ENCODE measurements at regions not wholly inside any gene's neighbourhood (a gene's known extent, or its start where the extent isn't known, plus 50 kb on each side); places are given as distances from the start of the nearest gene placed in this dataset.
A peak's percentile ranks its signal among the peaks of the same experiment; 100 is the strongest.

DNA sequence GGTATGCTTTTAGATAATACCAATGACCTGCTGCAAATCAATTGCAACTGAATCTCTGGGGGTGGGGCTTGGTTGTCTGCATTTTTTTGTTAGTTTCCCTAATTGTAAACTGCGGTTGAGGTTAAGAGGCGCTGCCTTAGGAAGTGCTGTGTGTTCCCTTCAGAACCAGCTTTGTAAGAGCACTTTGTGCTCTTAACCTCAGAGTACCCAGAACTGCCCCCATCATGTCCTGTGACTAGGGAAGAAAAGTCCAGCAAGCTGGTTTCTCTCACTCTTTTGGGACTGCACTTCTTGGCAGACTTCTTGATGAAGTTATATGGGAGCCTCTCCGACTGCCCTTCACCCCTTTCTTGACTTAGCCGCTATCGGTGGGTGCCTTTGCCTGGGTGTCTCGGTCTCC is 245.5 kb upstream of the CXCR4 start:
- no peak for DNase-seq

DNA sequence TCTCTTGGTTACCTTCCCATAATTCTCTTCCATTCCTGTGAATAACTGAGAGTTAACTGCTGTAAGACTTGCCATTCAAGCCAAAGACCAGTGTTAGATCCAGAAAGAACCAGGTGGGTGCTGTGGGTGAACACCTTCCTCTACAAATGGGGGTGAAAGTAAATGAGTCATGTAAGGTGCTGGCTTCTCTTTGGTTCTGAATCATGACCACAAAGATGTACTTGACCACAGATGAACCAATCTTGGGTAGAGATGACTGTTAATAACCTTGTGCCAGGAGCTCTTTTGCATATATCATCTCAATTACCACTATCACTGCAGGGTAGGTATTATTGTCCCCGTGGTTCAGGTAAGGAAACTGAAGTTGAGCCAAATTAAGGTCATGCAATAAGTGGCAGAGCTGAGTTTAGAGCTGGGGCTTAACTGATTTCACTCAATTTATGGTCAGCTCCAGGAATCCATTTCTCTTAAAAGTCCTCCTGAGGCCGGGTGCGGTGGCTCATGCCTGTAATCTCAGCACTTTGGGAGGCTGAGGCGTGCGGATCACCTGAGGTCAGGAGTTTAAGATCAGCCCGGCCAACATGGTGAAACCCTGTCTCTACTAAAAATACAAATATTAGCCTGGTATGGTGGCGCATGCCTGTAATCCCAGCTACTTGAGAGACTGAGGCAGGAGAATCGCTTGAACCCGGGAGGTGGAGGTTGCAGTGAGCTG is 244.9 kb upstream of the CXCR4 start:
- DNase-seq, result no peak

DNA sequence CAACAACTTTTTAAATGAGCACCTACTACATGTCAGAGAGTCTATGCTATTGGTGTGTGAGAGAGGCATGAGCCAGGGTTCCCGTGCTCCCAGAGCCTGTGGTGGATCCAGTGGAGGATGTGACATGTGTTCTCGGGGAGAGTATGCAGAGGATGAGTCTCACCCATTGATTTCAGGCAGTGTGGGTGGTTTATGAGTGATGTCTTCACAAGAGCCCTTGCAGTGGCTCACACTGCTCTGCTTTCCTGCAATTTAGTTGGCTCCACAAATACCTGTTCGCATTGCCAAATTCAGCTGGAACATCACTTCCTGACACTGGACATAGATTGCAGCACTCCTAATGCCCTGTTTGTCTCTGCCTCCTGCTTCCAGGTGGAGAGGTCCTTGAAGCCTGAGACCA is 243.6 kb upstream of the CXCR4 start:
- DNase-seq, result no peak

DNA sequence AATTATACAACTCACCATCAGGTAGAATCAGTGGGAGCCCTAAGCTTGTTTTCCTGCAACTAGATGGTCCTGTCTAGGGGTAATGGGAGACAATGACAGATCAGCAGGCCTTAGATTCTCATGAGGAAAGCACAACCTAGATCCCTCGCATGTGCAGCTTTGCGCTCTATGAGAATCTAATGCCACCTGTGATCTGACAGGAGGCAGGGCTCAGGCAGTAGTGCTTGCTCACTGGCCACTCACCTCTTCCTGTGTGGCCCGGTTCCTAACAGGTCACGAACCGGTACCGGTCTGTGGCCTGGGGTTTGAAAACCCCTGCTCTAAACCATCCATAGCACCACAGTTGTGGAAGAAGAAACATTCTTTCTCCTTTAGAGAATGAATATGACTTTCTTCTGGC is 242.8 kb upstream of the CXCR4 start:
- no peak for DNase-seq

DNA sequence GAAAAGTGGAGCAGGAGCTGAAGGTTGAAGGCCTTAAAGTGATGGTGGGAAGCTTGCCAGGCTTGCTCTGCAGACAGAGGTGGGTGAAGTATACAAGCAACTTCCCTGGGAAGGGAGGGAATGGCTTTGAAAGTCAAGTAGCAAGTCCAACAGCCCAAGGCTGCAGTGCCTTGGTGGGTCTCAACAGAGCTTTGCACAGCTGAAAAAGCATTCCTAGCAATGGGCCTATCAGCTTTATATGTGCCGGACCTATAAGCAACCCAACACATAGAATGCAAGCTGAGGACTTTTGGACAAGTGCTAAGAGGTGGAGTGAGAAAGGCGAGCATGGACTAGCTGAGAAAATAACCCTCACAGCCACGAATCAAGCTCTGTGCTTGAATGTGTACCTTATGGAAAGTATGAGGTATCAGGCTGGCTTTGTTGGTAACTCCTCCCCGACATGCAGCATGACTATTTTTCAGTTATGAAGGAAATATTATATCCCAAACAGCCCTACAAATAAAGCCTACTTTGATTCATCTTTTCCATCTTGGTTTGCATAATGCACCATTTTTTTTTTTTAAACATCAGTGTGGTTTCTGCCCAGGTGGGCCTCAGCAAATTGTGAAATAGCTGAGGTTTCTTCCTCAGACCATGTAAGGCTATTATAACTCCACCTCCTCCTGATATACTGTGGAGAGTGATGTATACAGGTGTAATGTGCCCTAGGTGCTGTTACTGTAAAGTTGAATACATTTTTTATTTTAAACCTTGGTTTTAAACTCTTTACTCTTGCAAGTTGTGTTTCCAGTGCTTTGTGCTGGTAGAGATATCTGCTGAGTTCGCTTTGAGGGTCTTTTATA is 241.4 kb upstream of the CXCR4 start:
- no peak for DNase-seq

DNA sequence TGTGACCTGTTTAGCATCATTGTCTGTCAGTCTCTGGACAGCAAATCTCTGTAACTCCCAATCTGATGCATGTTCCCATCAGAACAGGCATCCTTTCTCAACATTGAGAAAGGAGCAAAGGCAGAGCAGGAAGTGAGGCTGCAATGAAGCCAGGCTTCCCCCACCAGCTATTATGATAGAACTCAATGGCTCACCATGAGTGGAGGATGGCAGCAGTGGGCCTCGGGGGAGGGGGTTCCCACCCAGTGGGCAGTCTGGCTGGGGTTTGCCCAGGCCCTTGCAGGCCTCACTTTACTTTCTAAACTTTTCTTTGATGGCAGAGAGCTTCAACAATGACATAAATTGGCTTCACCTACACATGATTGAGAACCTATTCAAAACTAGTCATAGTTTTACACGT is 240.6 kb upstream of the CXCR4 start:
- no peak for DNase-seq

DNA sequence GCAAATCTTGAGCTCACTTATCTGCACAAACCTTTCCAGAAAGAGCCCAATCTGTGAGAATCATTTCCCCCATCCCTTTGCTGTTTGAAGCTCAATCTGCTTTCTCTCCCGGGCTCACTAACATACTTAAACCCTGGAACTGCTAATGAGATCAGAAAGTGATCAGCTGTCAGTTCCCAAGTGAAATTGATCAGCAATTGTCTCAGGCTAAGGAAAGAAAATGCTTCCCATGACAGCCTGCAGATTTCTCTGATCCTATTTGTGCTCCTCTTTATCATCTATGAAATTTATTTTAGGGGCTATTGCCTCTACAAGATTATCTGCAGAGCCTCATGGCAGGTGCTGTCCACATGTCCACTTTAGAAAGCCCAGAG is 239.0 kb upstream of the CXCR4 start:
- DNase-seq, result no peak

DNA sequence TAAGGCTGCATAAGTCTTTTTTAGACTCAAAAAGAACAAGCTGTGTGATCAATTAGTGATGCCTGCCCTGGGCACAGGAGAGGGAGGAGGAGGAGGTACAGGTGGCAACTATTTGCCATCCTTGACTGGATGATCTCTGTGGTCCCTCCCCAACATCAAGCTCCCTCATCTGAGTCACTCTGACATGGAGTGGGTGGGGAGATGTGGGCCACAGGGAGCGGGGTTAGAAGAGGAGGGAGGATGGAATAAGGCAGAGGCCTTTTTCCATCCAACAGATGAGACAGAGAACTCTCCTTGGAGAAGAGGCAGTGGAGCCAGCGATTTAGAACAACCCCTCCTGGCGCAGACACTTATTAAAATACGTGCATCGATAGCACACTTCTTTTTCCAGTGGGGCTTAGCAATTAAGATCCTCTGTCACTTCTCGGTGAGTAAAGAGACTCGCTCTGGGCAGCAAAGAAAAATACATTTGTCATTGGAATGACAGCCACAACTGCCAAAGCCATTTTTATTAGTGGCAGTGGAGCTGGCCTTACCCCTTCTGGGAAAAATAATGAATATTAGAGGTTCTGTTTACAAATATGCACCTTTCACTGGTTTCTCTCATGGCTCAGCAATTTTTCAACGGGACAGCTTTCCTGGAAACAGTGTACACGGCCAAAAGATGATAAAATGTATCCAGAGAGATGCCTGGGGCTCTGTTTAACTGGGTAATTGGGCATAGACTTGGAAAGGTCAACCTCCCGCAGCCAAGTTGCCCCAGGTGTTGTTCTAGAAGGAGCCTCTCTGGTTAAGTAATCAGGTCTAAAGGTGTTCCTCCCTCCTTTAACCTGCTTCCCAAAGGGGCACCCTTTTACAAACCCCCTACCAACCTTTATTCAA is 238.4 kb upstream of the CXCR4 start:
- DNase-seq, result no peak

DNA sequence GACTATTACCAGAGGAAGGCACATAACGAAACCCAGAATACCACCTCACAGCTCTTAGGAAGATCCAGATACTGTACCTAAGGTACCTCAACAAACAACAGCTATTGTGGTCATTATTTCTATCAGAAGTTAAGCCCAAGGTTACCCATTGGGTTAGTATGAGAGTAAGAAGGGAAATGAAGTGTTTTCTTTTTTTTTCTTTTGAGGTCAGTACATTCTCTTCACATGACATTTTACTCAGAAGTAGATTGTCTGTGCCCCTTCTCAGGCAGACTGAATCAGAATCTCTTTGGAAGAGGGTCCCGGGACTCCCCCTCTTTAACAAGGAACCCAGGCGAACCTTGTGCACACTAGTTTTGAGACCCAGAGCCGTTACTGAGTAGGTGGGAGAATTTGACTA is 233.7 kb upstream of the CXCR4 start:
- no peak for DNase-seq

DNA sequence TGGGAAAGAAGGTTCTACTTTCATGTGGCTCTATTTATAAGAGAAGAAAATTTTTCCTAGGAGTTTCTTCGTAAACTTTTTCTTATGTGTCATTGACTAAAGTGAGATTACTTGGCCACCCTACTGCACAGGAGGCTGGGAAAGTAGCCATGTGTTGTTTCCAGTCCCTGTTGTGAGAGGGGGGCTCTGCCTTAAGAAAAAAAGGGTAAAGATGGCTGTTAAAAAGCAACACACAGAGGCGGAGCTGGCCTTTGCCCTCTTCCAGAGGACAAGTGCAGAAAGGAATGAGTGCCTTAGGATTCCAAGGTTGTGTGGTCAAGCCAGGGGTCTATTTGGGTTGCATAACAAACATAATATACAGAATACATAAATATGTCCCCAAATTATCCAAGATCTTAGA is 230.0 kb upstream of the CXCR4 start:
- DNase-seq, result no peak

DNA sequence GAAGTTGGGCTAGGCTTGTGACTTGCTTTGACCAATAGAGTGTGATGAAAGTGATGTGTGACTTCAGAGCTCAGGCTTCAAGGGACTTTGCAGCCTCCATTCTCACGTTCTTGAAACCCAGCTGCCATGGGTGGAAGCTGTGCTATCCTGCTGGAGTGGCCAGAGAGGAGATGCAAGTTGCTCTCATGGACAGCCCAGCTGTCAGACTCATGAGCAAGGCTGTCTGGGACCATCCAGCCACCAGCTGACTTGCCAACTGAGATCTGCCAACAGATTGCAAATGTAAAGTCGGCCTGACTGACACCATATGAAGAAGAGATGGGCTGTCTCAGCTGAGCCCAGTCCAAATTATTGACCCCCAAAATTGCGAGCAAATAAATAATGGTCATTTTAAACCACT is 226.4 kb upstream of the CXCR4 start:
- DNase-seq, result no peak

DNA sequence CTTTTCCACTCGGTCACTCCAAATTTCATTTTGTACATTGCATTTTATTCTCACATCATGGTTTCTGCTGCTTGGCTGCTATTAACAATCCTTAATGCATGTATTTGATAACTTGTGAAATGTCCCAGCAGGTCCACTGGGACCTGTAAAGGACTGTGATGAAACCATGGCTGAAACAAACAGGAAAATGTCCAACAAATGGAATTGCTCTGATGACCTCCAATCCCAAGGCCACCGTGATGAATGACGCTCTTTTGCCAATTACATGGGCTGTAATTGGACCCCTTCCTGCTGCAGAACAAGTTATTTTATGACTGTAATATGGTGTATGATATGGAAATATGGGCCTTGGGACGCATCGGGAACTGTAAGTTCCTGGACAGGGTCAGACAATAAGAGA is 224.2 kb upstream of the CXCR4 start:
- DNase-seq, result no peak

DNA sequence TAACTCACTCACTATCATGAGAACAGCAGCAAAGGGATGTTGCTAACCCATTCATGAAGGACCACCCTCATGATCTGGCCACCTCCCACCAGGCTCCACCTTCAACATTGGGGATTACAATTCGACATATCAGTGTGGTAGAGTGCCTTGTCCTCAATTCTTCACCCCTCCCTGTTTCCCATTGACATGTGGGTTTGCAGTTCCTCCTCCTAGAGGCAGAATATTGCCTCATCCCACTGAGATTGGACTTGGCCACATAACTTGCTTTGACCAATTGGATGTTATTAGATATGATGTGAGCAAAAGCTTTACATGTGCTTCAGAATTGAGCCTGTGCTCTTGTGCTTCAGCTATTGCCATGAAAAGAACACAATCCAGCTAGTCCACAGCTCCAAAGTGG is 217.0 kb upstream of the CXCR4 start:
- DNase-seq, result peak; percentile 28 to 32 (median 30)

DNA sequence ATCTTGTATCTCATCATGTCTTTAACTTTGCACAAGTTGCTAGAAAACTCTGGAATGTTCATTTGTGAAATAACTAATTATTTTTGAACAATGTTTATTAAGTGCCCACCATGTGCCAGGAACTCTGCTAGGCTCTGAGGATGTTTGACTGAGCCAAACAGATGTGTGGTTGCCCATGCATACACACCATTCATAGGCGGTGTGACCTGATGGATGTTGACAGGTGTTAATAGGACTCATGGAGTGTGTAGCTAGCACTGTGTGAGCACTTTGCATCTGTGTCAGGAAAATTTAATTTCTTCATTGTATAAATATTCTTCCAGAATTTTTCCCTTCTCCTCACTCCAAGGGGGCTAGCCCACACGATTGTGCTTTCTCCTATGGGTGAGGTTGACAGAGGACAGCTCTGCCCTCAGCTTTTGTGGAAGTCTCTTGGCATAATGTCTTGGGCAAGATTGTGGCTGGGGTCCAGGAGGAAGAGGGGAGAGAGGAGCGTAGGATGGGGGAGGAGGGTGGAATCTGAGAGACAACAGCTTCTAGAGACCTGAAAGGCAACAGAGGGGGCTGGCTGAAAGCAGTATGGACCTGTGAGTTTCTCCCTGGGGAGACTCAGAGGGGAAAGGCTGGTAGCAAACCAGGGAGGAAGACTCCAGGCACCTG is 214.6 kb upstream of the CXCR4 start:
- no peak for DNase-seq

DNA sequence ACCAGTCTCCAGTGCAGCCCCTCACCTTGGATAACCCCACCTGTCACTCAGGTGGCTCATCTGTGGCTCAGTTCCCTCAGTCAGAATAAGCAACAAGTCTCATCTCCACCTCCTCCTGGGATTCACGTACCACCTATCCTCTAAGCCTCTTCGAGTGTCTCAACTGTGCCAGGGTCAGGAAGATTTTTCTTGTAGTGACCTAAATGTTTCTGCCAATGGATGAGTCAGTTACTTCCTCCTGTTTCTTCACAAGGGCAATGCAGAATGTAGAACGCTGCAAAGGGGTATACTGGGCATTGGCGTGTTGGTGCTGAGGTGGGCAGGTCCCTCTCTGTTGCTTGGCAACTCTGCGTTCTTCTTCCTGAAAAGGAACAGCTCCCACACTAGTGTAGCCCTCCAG is 213.3 kb upstream of the CXCR4 start:
- peak; percentile 41 to 68 (median 61) for DNase-seq

DNA sequence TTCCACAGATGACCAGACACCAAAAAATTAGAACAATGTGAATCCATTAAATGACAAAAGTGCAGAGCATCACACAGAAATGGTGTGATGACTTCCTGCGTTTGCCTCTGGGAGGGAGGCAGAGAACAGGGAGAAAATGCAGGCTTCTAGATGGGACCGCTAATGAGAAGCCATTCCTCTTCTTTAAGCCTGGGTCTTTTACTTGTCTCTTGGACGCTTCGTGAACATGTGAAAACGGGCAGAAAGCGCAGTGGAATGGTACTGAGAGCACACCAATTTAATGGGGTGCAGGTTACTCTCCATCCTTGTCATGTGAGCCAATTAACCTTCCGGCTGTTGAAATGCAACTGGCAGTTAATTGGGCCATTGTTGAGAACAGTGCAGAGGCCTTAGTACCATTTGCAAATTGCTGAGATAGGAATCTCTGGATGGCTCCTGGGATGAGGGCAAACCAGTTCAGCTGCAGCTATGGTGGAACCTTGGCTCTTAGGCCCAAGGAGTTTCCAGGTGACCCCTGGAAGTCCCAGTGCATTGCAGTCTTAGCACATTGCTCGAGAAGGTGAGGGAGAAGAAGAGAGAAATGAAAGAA is 210.4 kb upstream of the CXCR4 start:
- no peak for DNase-seq

DNA sequence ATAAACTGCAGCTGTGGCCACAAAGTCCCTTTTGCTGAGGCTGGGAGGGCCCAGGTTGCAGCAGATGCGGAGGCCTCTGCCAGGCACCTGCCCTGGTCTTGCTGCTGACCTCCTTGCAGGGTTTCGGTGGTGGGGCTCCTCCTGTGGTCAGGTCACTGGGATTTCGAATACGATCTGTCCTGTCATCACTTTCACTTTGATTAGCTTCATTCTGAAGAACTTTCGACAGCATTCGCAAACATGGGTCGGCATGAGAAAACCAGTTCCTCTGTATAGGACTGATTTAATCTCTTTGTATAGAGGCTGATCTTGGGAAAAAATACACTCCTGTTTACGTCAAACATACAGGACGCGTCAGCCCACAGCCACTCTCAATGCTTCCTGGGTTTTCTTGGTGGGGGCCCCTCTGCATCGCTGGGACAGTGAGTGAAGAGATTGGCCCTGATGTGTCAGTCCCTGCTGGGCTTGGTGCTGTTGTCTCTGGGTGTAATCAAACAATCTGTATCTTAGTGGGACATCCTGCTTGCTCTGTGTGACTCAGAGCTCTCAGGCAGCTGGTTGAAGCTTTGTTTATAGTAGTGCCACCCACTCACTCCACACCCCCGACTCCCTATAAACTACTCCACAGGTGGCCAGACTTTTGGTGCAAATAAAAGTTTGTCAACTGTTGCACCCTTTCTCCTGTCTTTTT is 209.4 kb upstream of the CXCR4 start:
- DNase-seq, result peak; percentile 30 to 36 (median 31)

DNA sequence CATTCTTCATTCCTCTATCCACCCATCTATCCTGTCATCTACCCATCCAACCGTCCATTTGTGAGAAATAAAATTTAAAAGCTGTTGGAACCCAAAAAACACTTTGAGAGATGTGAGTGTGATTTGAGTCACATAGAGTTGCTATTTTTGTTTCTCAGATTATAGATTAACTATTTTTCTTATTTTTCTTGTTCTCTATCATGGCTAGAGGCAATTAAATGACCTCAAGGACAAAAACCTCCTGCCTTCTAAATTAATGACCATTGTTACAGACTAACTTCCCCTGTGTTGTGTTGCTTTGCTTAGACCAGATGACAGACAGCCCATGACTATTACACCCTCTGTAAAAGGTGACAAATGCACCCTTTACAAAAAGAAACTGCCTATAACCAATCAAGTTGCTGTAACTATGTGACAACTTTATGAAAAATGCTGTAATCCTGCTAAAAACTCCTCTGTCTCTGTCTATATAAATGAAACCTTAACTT is 207.9 kb upstream of the CXCR4 start:
- DNase-seq, result peak; percentile 42 to 79 (median 57)

DNA sequence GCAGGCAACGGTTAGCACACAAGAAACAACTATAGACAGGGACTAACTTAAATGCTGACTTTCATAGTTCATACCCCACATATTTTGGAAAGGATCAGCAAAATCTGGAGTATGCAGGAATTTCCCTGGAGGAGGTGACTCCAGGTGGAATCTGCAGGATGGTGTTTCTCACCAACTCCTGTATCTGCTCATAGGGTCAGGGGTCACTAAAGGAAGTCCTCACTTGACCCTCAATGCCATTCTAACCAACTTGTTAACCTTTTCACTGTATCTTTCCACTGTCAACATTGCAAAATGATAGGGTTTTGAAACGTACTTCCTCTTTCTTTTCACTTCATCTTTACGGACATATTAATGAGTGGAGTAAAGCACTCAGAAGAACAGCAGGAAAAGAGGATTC is 207.0 kb upstream of the CXCR4 start:
- DNase-seq, result peak; percentile 31 to 72 (median 66)

DNA sequence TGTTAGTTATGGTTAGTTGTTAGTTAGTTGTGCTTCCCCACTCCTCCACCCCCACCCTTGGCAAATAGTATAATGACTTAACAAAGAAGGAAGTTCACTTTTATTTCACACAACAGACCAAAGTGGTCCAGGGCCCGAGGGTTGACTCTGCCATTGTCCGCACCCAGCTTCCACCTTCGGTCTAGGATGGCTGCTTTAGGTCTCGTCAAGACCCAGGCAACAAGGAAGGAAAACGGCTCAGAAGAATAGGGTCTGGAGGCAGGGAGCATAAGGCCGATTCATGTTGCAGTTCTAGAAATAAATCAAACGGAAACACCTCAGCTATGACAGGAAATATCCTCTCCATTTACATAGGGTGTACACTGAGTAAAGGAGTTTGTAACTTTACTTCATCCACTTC is 206.0 kb upstream of the CXCR4 start:
- DNase-seq, result no peak

DNA sequence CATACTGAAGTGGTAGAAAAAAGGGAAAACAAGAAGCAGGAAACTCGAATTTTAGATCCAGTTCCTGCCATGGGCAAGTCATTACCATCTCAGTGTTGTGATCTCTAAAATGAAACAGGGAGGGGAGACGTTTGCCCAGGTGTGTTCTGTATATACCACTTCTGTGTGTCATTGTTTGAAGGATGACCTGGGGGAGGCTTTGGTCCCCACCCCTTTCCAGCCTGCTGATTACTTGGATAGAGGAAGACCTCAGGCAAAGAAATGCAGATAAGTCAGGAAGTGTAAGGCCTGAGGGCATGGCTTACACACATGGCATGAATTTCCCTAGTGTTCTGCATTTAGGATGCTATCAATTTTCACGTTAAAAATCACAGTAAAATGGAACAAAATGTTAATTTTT is 205.2 kb upstream of the CXCR4 start:
- DNase-seq, result no peak

DNA sequence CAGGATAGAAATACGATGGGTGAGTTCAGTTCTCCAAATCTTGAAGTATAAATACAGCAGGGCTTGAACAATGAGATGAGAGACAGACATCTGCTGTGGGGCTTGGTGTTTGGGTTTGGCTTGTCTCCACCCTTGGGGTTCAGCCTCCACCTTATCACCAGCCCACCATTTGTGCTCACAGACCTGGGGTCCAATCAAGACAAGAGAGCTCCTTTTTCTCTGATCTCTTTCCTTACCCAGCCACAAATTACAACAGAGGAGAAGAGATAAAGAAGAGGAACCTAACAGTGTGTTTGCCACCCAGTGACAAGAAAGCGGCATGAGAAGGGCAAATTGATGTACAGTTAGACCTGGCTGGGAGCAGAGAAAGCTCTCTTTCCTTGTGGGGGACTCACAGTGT is 204.5 kb upstream of the CXCR4 start:
- DNase-seq, result no peak
